ENCODE measurements at regions not wholly inside any gene's neighbourhood (a gene's known extent, or its start where the extent isn't known, plus 50 kb on each side); places are given as distances from the start of the nearest gene placed in this dataset.
"Not testable (repeated sequence)": the region's sequence is repeated elsewhere in the genome, so short reads cannot be mapped to it uniquely, and the experiment has no call there.

GRCh38 chr2:142794850-142795249 is 82.6 kb upstream of the KYNU start:
- H3K27me3 Mint-ChIP-seq (ENCODE audit: insufficient read depth, unreplicated experiment): peaks cover 3% of the 10 kb centered on the region
- H3K27ac Mint-ChIP-seq (ENCODE audit: unreplicated experiment): no peak overlapping the region
- intact Hi-C loops (cut with micrococcal nuclease; ENCODE audit: unreplicated experiment): loop anchor here (5.0 kb wide), 1 partner anchor 113 kb away; no protein-coding TSS in a partner anchor
- Histone ChIP-seq H3K9me3 (no peaks in the 10 kb centered on the region), H3K36me3 (ENCODE audit: control insufficient read depth, insufficient read depth, low read length) (no peaks in the 10 kb centered on the region), H3K4me1 (no peaks in the 10 kb centered on the region), H3K4me3 (ENCODE audit: low read depth, low read length) (no peak overlapping the region), H3K27me3 (replicated peaks; ENCODE audit: control insufficient read depth, insufficient read depth, low read length) (no peaks in the 10 kb centered on the region)
- H3K9me3 Mint-ChIP-seq (ENCODE audit: unreplicated experiment): no peaks in the 10 kb centered on the region
- H3K36me3 Mint-ChIP-seq (ENCODE audit: insufficient read depth, unreplicated experiment): no peaks in the 10 kb centered on the region
- DNase-seq: no peak
- no TSS peak for BruUV-seq (replicated peaks)
- POLR2A ChIA-PET: no interaction called here
- no peaks in the 10 kb centered on the region for H3K4me1 Mint-ChIP-seq (ENCODE audit: low read depth, unreplicated experiment)
- no peak overlapping the region for H3K4me3 Mint-ChIP-seq (ENCODE audit: unreplicated experiment)
- CTCF ChIA-PET: interaction anchor here (1.7 kb wide), 1 partner anchor 185 kb away, joined by 6 read pairs; no protein-coding TSS in a partner anchor
- TF ChIP-seq CTCF (IDR thresholded peaks at IDR 0.05; ENCODE audit: insufficient read depth in 1 of 2, low read depth in 1 of 2, low read length in 1 of 2, severe bottlenecking in 1 of 2, unreplicated experiment in 1 of 2): no peak

DNA sequence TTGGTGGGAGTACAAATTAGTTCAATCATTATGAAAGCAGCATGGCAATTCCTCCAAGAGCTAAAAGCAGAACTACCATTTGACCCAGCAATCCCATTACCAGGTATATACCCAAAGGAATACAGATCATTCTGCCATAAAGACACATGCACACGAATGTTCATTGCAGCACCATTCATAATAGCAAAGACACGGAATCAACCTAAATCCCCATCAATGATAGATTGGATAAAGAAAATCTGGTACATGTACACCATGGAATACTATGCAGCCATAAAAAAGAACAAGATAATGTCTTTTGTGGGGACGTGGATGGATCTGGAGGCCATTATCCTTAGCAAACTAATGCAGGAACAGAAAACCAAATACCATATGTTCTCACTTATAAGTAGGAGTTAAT is 85.1 kb upstream of the KYNU start:
- H3K36me3 Mint-ChIP-seq (ENCODE audit: insufficient read depth, unreplicated experiment); H3K27ac Mint-ChIP-seq (ENCODE audit: unreplicated experiment); H3K9me3 Mint-ChIP-seq (ENCODE audit: unreplicated experiment); H3K9me3 ChIP-seq; CTCF ChIA-PET; H3K27me3 ChIP-seq (replicated peaks; ENCODE audit: control insufficient read depth, insufficient read depth, low read length); H3K4me3 ChIP-seq (ENCODE audit: low read depth, low read length); H3K4me3 Mint-ChIP-seq (ENCODE audit: unreplicated experiment); H3K36me3 ChIP-seq (ENCODE audit: control insufficient read depth, insufficient read depth, low read length); POLR2A ChIA-PET; DNase-seq; intact Hi-C loops (cut with micrococcal nuclease; ENCODE audit: unreplicated experiment); H3K4me1 Mint-ChIP-seq (ENCODE audit: low read depth, unreplicated experiment); H3K27me3 Mint-ChIP-seq (ENCODE audit: insufficient read depth, unreplicated experiment); BruUV-seq (replicated peaks); H3K4me1 ChIP-seq: not testable (repeated sequence)

DNA sequence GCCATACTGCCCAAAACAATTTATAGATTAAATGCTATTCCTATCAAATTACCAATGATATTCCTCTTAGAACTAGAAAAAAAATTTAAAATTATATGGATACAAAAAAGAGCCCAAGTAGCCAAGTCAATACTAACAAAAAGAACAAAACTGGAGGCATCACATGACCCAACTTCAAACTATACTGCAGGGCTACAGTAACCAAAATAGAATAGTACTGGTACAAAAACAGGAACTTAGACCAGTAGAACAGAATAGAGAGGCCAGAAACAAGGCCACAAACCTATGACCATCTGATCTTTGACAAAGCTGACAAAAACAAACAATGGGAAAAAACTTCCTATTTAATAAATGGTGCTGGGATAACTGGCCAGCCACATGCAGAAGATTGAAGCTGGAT is 86.1 kb upstream of the KYNU start:
- ChIA-PET POLR2A (no interaction called here), CTCF (no interaction called here)
- Mint-ChIP-seq H3K27me3 (ENCODE audit: insufficient read depth, unreplicated experiment) (peaks cover 3% of the 10 kb centered on the region), H3K27ac (ENCODE audit: unreplicated experiment) (no peak overlapping the region), H3K4me3 (ENCODE audit: unreplicated experiment) (no peak overlapping the region), H3K36me3 (ENCODE audit: insufficient read depth, unreplicated experiment) (no peaks in the 10 kb centered on the region), H3K4me1 (ENCODE audit: low read depth, unreplicated experiment) (no peaks in the 10 kb centered on the region), H3K9me3 (ENCODE audit: unreplicated experiment) (no peaks in the 10 kb centered on the region)
- no TSS peak for BruUV-seq (replicated peaks)
- H3K4me1 ChIP-seq: no peaks in the 10 kb centered on the region
- no peaks in the 10 kb centered on the region for H3K27me3 ChIP-seq (replicated peaks; ENCODE audit: control insufficient read depth, insufficient read depth, low read length)
- no peak for TF ChIP-seq CTCF (IDR thresholded peaks at IDR 0.05; ENCODE audit: insufficient read depth in 1 of 2, low read depth in 1 of 2, low read length in 1 of 2, severe bottlenecking in 1 of 2, unreplicated experiment in 1 of 2)
- DNase-seq: no peak
- intact Hi-C loops (cut with micrococcal nuclease; ENCODE audit: unreplicated experiment): no loop called here
- H3K4me3 ChIP-seq (ENCODE audit: low read depth, low read length): no peak overlapping the region
- no peaks in the 10 kb centered on the region for H3K36me3 ChIP-seq (ENCODE audit: control insufficient read depth, insufficient read depth, low read length)
- no peaks in the 10 kb centered on the region for H3K9me3 ChIP-seq

Measured in Caco-2 (cell line).